Mesenchymal stem cell (in vitro differentiated cells and primary cell): ENCODE measurements at regions not wholly inside any gene's neighbourhood (a gene's known extent, or its start where the extent isn't known, plus 50 kb on each side); places are given as distances from the start of the nearest gene placed in this dataset.

Experiments used
- DNase-seq: peaks from one replicate; pipeline ENCODE4 v3.0.0-alpha.2; 2013
- H2AFZ ChIP-seq: one replicate; pipeline ENCODE4 v1.6.1; 2013; ENCODE audit warnings: low read depth, mild to moderate bottlenecking, control low read depth, inconsistent platforms, low read length, moderate library complexity
- H2AK5ac ChIP-seq: 2 replicates; pipeline ENCODE4 v1.6.1; 2013; ENCODE audit warnings: low read length, moderate library complexity, mild to moderate bottlenecking, inconsistent platforms; ENCODE audit not compliant: severe bottlenecking
- H2BK120ac ChIP-seq: one replicate; pipeline ENCODE4 v1.6.1; 2013; ENCODE audit warnings: low read depth, mild to moderate bottlenecking, inconsistent platforms, low read length, moderate library complexity
- H2BK12ac ChIP-seq, 2 experiments: one replicate each; pipeline ENCODE4 v1.6.1; 2013; ENCODE audit warnings: inconsistent platforms in 2 of 2, low read length in 2 of 2, mild to moderate bottlenecking in 2 of 2, moderate library complexity in 2 of 2, control low read depth in 1 of 2
- H2BK15ac ChIP-seq: one replicate; pipeline ENCODE4 v1.6.1; 2013; ENCODE audit warnings: mild to moderate bottlenecking, low read depth, inconsistent platforms; ENCODE audit not compliant: poor library complexity, severe bottlenecking
- H2BK5ac ChIP-seq: 2 replicates; pipeline ENCODE4 v1.6.1; 2013; ENCODE audit warnings: low read depth, mild to moderate bottlenecking, low read length, control low read depth, inconsistent platforms; ENCODE audit not compliant: poor library complexity, severe bottlenecking
- H3K14ac ChIP-seq, 2 experiments: one replicate each; pipeline ENCODE4 v1.6.1; 2013; ENCODE audit warnings: inconsistent platforms in 2 of 2, low read length in 2 of 2, control low read depth in 1 of 2, mild to moderate bottlenecking in 1 of 2, moderate library complexity in 1 of 2
- H3K18ac ChIP-seq, 2 experiments: one replicate each; pipeline ENCODE4 v1.6.1; 2013; ENCODE audit warnings: inconsistent platforms in 2 of 2, low read length in 2 of 2, control low read depth in 1 of 2, low read depth in 1 of 2, mild to moderate bottlenecking in 1 of 2
- H3K23ac ChIP-seq, 2 experiments: one replicate each; pipeline ENCODE4 v1.6.1; 2013; ENCODE audit warnings: inconsistent platforms in 2 of 2, low read length in 2 of 2, mild to moderate bottlenecking in 2 of 2, moderate library complexity in 2 of 2, control low read depth in 1 of 2
- H3K27ac ChIP-seq: 2 replicates; pipeline ENCODE4 v1.5.1; 2013; ENCODE audit warnings: mild to moderate bottlenecking, moderate library complexity, low read length, control low read depth, inconsistent platforms; ENCODE audit not compliant: poor library complexity, severe bottlenecking
- H3K27me3 ChIP-seq, 2 experiments: 2 replicates each; pipeline versions ENCODE4 v1.6.1 to v1.7.0; 2013; ENCODE audit warnings: low read length in 2 of 2, mild to moderate bottlenecking in 2 of 2, moderate library complexity in 2 of 2, control low read depth in 1 of 2, inconsistent platforms in 1 of 2; ENCODE audit not compliant: control insufficient read depth in 1 of 2, insufficient read depth in 1 of 2
- H3K36me3 ChIP-seq, 2 experiments: 2 replicates each; pipeline versions ENCODE4 v1.6.1 to v1.7.0; 2013; ENCODE audit warnings: low read length in 2 of 2, control low read depth in 1 of 2, inconsistent platforms in 1 of 2, low read depth in 1 of 2, mild to moderate bottlenecking in 1 of 2; ENCODE audit not compliant: insufficient read depth in 2 of 2, control insufficient read depth in 1 of 2
- H3K4ac ChIP-seq, 2 experiments: one replicate each; pipeline ENCODE4 v1.6.1; 2013; ENCODE audit warnings: inconsistent platforms in 2 of 2, low read length in 2 of 2, mild to moderate bottlenecking in 2 of 2, moderate library complexity in 2 of 2, control low read depth in 1 of 2, low read depth in 1 of 2
- H3K4me1 ChIP-seq: 2 replicates; pipeline ENCODE4 v1.6.1; 2013; ENCODE audit warnings: low read depth, low read length, control low read depth; ENCODE audit not compliant: control insufficient read depth, insufficient read depth
- H3K4me2 ChIP-seq: 2 replicates; pipeline ENCODE4 v1.6.1; 2013; ENCODE audit warnings: low read length, mild to moderate bottlenecking, inconsistent platforms; ENCODE audit not compliant: poor library complexity, severe bottlenecking
- H3K4me3 ChIP-seq, 2 experiments: 2 replicates each; pipeline versions ENCODE4 v1.5.1 to v1.7.0; 2013; ENCODE audit warnings: low read length in 2 of 2, mild to moderate bottlenecking in 2 of 2, control low read depth in 1 of 2, low read depth in 1 of 2; ENCODE audit not compliant: insufficient read depth in 1 of 2
- H3K79me1 ChIP-seq: replicated peaks from 2 replicates; pipeline ENCODE4 v1.6.1; 2013; ENCODE audit warnings: mild to moderate bottlenecking, control low read depth, low read length, inconsistent platforms; ENCODE audit not compliant: poor library complexity, severe bottlenecking
- H3K9ac ChIP-seq: 2 replicates; pipeline ENCODE4 v1.7.0; 2013; ENCODE audit warnings: mild to moderate bottlenecking, low read length, moderate library complexity
- H3K9me3 ChIP-seq: 2 replicates; pipeline ENCODE4 v1.7.0; 2013; ENCODE audit warnings: mild to moderate bottlenecking, low read length; ENCODE audit not compliant: control insufficient read depth
- H4K8ac ChIP-seq: one replicate; pipeline ENCODE4 v1.6.1; 2013; ENCODE audit warnings: inconsistent platforms, mild to moderate bottlenecking, low read length, moderate library complexity
- H4K91ac ChIP-seq: one replicate; pipeline ENCODE4 v1.6.1; 2013; ENCODE audit warnings: mild to moderate bottlenecking, low read length, inconsistent platforms
- WGBS: methylation state at CpG from one replicate; pipeline ENCODE4 v1.1.7; 2013; ENCODE audit warnings: mixed read lengths; 5-methylcytosine and 5-hydroxymethylcytosine counted together

- no peak overlapping the region for H3K4ac ChIP-seq
- no peak overlapping the region for H3K4me3 ChIP-seq
- H3K18ac ChIP-seq = no peak overlapping the region
- no peak overlapping the region for H3K23ac ChIP-seq
- no peak overlapping the region for H2AK5ac ChIP-seq
- no peak overlapping the region for H2BK5ac ChIP-seq
- H4K91ac ChIP-seq = no peak overlapping the region
- no peaks in the 10 kb centered on the region for H3K36me3 ChIP-seq
- no peak overlapping the region for H3K4me2 ChIP-seq
- H2AFZ ChIP-seq = no peak overlapping the region
- peaks cover 0 to 72% of the 10 kb centered on the region in 2 experiments for H3K27me3 ChIP-seq
- WGBS = 47% methylated on average over 2 of the region's 3 CpGs
- H2BK12ac ChIP-seq = no peak overlapping the region
- no peak overlapping the region for H2BK15ac ChIP-seq
- DNase-seq = no peak
- H3K9me3 ChIP-seq = no peaks in the 10 kb centered on the region
- no peak overlapping the region for H2BK120ac ChIP-seq
- no peak overlapping the region for H3K27ac ChIP-seq
- no peaks in the 10 kb centered on the region for H3K79me1 ChIP-seq
- H4K8ac ChIP-seq = no peak overlapping the region
- H3K14ac ChIP-seq = no peak overlapping the region
- no peaks in the 10 kb centered on the region for H3K4me1 ChIP-seq
- no peak overlapping the region for H3K9ac ChIP-seq
Measured at GRCh38 chr1:34330061-34330460, 153.4 kb downstream of the C1orf94 start.

- Histone ChIP-seq H3K23ac (no peak overlapping the region), H2AK5ac (no peak overlapping the region), H4K91ac (no peak overlapping the region), H3K4me2 (no peak overlapping the region), H4K8ac (no peak overlapping the region), H3K27ac (no peak overlapping the region), H3K9me3 (no peaks in the 10 kb centered on the region), H3K9ac (no peak overlapping the region), H3K18ac (no peak overlapping the region), H3K4me3 (no peak overlapping the region), H2BK120ac (no peak overlapping the region), H2BK5ac (no peak overlapping the region), H3K79me1 (no peaks in the 10 kb centered on the region), H3K4ac (no peak overlapping the region), H3K14ac (no peak overlapping the region), H3K27me3 (peaks cover 0 to 71% of the 10 kb centered on the region in 2 experiments), H3K4me1 (no peaks in the 10 kb centered on the region), H2BK12ac (no peak overlapping the region), H2AFZ (no peak overlapping the region), H3K36me3 (no peaks in the 10 kb centered on the region), H2BK15ac (no peak overlapping the region)
- 78% methylated on average over 7 of the region's 9 CpGs for WGBS
- DNase-seq = no peak
Measured at GRCh38 chr1:34331020-34331926, 154.6 kb downstream of the C1orf94 start.

GRCh38 chr1:34332996-34333395, 156.3 kb downstream of the C1orf94 start:
- Histone ChIP-seq H3K36me3 (no peaks in the 10 kb centered on the region), H3K27me3 (peaks cover 0 to 71% of the 10 kb centered on the region in 2 experiments), H4K8ac (no peak overlapping the region), H2BK15ac (no peak overlapping the region), H2AK5ac (no peak overlapping the region), H3K9me3 (no peaks in the 10 kb centered on the region), H3K4me1 (no peaks in the 10 kb centered on the region), H2BK5ac (no peak overlapping the region), H2BK120ac (no peak overlapping the region), H3K4me2 (no peak overlapping the region), H2BK12ac (no peak overlapping the region), H3K9ac (no peak overlapping the region), H3K23ac (no peak overlapping the region), H2AFZ (no peak overlapping the region), H3K27ac (no peak overlapping the region), H3K18ac (no peak overlapping the region), H3K4ac (no peak overlapping the region), H3K14ac (no peak overlapping the region), H4K91ac (no peak overlapping the region), H3K79me1 (no peaks in the 10 kb centered on the region), H3K4me3 (no peak overlapping the region)
- DNase-seq = no peak
- WGBS = 52% methylated on average over 4 of the region's 4 CpGs

GRCh38 chr1:34338871-34339270, 162.2 kb downstream of the C1orf94 start:
- H3K4me3 ChIP-seq = no peak overlapping the region
- H2AFZ ChIP-seq = no peak overlapping the region
- no peak overlapping the region for H2BK12ac ChIP-seq
- H3K9ac ChIP-seq = no peak overlapping the region
- H3K27me3 ChIP-seq = peaks cover 0 to 69% of the 10 kb centered on the region in 2 experiments
- H2BK15ac ChIP-seq = no peak overlapping the region
- H3K9me3 ChIP-seq = no peaks in the 10 kb centered on the region
- H3K18ac ChIP-seq = no peak overlapping the region
- H2AK5ac ChIP-seq = no peak overlapping the region
- H3K36me3 ChIP-seq = no peaks in the 10 kb centered on the region
- H3K23ac ChIP-seq = no peak overlapping the region
- no peaks in the 10 kb centered on the region for H3K79me1 ChIP-seq
- 31% methylated on average over 1 of the region's 1 CpG for WGBS
- H3K27ac ChIP-seq = no peak overlapping the region
- no peaks in the 10 kb centered on the region for H3K4me1 ChIP-seq
- DNase-seq = no peak
- no peak overlapping the region for H4K91ac ChIP-seq
- H3K14ac ChIP-seq = no peak overlapping the region
- H2BK120ac ChIP-seq = no peak overlapping the region
- H3K4ac ChIP-seq = no peak overlapping the region
- H2BK5ac ChIP-seq = no peak overlapping the region
- H4K8ac ChIP-seq = no peak overlapping the region
- no peak overlapping the region for H3K4me2 ChIP-seq
